Fibroblast of mammary gland (primary cell): ENCODE measurements at regions not wholly inside any gene's neighbourhood (a gene's known extent, or its start where the extent isn't known, plus 50 kb on each side); places are given as distances from the start of the nearest gene placed in this dataset.

Experiments used
- DNase-seq: peaks from one replicate; pipeline ENCODE4 v3.0.0-alpha.2; 2010; ENCODE audit warnings: low read depth
- H3K4me3 ChIP-seq: 2 replicates; pipeline ENCODE4 v1.5.1; 2011; ENCODE audit warnings: low read depth, mild to moderate bottlenecking, low read length, moderate library complexity; ENCODE audit not compliant: control insufficient read depth
- CTCF ChIP-seq: conservative IDR thresholded peaks from 2 replicates; pipeline ENCODE4 v1.5.1; 2011; ENCODE audit warnings: low read depth, low read length, inconsistent platforms; ENCODE audit not compliant: control insufficient read depth, insufficient read depth

- DNase-seq = no peak
- TF ChIP-seq CTCF = no peak
- H3K4me3 ChIP-seq = no peak overlapping the region
These were observed 255.9 kb downstream of the DNAJB9 start for GRCh38 chr7:108825581-108825909.

- DNase-seq = peak; percentile 2
- TF ChIP-seq CTCF = no peak
- H3K4me3 ChIP-seq = no peak overlapping the region
These were observed 266.6 kb downstream of the DNAJB9 start for GRCh38 chr7:108836256-108836655.

GRCh38 chr7:108838198-108838597, 268.5 kb downstream of the DNAJB9 start:
- no peak for DNase-seq

GRCh38 chr7:108839076-108839475, 269.4 kb downstream of the DNAJB9 start:
- TF ChIP-seq CTCF = no peak
- DNase-seq = peak; percentile 4
- H3K4me3 ChIP-seq = no peak overlapping the region

More at GRCh38 chr7:108838198-108838597, 268.5 kb downstream of the DNAJB9 start:
- TF ChIP-seq CTCF = no peak
- no peak overlapping the region for H3K4me3 ChIP-seq

- DNase-seq = no peak
- H3K4me3 ChIP-seq = no peak overlapping the region
- no peak for TF ChIP-seq CTCF
These were observed 276.3 kb downstream of the DNAJB9 start for GRCh38 chr7:108845951-108846350.

- TF ChIP-seq CTCF = no peak
- H3K4me3 ChIP-seq = no peak overlapping the region
- no peak for DNase-seq
These were observed 276.8 kb downstream of the DNAJB9 start for GRCh38 chr7:108846471-108846870.

GRCh38 chr7:108848486-108848885, 278.8 kb downstream of the DNAJB9 start:
- no peak for DNase-seq
- TF ChIP-seq CTCF = no peak
- no peak overlapping the region for H3K4me3 ChIP-seq
